ENCODE measurements at regions not wholly inside any gene's neighbourhood (a gene's known extent, or its start where the extent isn't known, plus 50 kb on each side); places are given as distances from the start of the nearest gene placed in this dataset.

GRCh38 chr11:13068211-13068610 is 59.1 kb downstream of the RASSF10 start:
- Histone ChIP-seq H3K27me3 (ENCODE audit: insufficient read depth, poor library complexity, severe bottlenecking) (no peaks in the 10 kb centered on the region), H3K4me3 (replicated peaks; ENCODE audit: insufficient read depth, low read length) (no peak overlapping the region), H3K27ac (replicated peaks) (no peak overlapping the region)
- no peak for DNase-seq (ENCODE audit: low read depth in 1 of 2, low spot score in 1 of 2)
- TF ChIP-seq, protein P1, sequence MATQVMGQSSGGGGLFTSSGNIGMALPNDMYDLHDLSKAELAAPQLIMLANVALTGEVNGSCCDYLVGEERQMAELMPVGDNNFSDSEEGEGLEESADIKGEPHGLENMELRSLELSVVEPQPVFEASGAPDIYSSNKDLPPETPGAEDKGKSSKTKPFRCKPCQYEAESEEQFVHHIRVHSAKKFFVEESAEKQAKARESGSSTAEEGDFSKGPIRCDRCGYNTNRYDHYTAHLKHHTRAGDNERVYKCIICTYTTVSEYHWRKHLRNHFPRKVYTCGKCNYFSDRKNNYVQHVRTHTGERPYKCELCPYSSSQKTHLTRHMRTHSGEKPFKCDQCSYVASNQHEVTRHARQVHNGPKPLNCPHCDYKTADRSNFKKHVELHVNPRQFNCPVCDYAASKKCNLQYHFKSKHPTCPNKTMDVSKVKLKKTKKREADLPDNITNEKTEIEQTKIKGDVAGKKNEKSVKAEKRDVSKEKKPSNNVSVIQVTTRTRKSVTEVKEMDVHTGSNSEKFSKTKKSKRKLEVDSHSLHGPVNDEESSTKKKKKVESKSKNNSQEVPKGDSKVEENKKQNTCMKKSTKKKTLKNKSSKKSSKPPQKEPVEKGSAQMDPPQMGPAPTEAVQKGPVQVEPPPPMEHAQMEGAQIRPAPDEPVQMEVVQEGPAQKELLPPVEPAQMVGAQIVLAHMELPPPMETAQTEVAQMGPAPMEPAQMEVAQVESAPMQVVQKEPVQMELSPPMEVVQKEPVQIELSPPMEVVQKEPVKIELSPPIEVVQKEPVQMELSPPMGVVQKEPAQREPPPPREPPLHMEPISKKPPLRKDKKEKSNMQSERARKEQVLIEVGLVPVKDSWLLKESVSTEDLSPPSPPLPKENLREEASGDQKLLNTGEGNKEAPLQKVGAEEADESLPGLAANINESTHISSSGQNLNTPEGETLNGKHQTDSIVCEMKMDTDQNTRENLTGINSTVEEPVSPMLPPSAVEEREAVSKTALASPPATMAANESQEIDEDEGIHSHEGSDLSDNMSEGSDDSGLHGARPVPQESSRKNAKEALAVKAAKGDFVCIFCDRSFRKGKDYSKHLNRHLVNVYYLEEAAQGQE (IDR thresholded peaks at IDR 0.05; ENCODE audit: insufficient replicate concordance, low read depth), result no peak
- TF ChIP-seq GABPA (IDR thresholded peaks at IDR 0.05; ENCODE audit: low read depth), result no peak

DNA sequence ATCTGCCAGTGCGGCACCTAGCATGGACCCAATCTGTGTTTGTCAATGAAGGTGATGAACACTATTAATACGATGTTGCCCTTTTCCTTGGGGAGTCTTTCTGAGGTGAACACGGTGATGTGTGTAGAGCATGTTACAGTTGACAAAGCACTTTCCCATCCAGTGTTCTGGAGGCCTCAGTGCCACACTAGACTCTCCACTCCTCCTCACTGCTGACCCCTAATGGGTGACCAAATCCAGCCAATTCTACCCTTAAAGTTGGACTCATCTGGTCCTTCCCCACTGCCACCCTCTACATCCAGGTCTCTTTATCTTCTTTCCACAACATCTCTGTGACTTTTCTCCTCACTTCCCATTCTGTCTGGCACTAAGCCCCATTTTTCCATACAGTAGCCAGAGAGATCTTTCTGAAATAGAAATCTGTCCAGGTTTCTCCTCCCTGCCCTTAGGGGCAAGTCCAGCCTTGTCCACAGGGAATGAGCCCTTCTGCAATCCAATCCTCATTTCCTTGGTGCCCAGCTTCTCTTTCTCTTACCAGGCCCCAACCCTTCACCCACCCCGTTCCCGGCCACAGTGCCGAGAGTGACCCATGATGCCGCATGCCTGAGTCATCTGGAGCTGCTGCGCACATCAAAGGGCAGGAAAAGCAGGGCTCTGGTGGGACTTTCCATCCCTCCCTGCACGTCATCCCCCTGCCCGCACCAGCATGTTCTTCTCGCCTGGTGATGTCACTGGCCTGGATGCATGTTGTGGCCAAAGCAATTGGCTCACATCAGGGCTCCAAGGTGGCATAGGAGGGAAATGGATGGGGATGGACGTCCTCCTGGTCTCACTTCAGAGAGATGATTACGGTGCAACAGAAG is 64.2 kb downstream of the RASSF10 start:
- H3K27me3 ChIP-seq (ENCODE audit: insufficient read depth, poor library complexity, severe bottlenecking), result no peaks in the 10 kb centered on the region
- H3K4me3 ChIP-seq (replicated peaks; ENCODE audit: insufficient read depth, low read length), result no peak overlapping the region
- TF ChIP-seq GABPA (IDR thresholded peaks at IDR 0.05; ENCODE audit: low read depth), result no peak
- no peak for TF ChIP-seq CTCF (IDR thresholded peaks at IDR 0.05; ENCODE audit: insufficient read depth, low read length)
- TF ChIP-seq, protein P1 (IDR thresholded peaks at IDR 0.05; ENCODE audit: insufficient replicate concordance, low read depth), result no peak
- no peak for TF ChIP-seq POLR2AphosphoS5 (IDR thresholded peaks at IDR 0.05; ENCODE audit: low read depth)
- no peak for TF ChIP-seq SPI1 (IDR thresholded peaks at IDR 0.05; ENCODE audit: borderline replicate concordance, low read depth)
- H3K27ac ChIP-seq (replicated peaks), result no peak overlapping the region
- DNase-seq (ENCODE audit: low read depth in 1 of 2, low spot score in 1 of 2), result no peak

GRCh38 chr11:13074714-13075464 is 65.8 kb downstream of the RASSF10 start:
- no peak for DNase-seq (ENCODE audit: low read depth in 1 of 2, low spot score in 1 of 2)
- H3K27me3 ChIP-seq (ENCODE audit: insufficient read depth, poor library complexity, severe bottlenecking), result no peaks in the 10 kb centered on the region
- TF ChIP-seq, protein P1 (IDR thresholded peaks at IDR 0.05; ENCODE audit: insufficient replicate concordance, low read depth), result no peak
- TF ChIP-seq GABPA (IDR thresholded peaks at IDR 0.05; ENCODE audit: low read depth), result no peak
- no peak overlapping the region for H3K4me3 ChIP-seq (replicated peaks; ENCODE audit: insufficient read depth, low read length)
- no peak overlapping the region for H3K27ac ChIP-seq (replicated peaks)

GRCh38 chr11:13076961-13077360 is 67.8 kb downstream of the RASSF10 start:
- Histone ChIP-seq H3K4me3 (replicated peaks; ENCODE audit: insufficient read depth, low read length) (no peak overlapping the region), H3K27ac (replicated peaks) (no peak overlapping the region), H3K27me3 (ENCODE audit: insufficient read depth, poor library complexity, severe bottlenecking) (no peaks in the 10 kb centered on the region)
- TF ChIP-seq, protein P1 (IDR thresholded peaks at IDR 0.05; ENCODE audit: insufficient replicate concordance, low read depth), result no peak
- no peak for TF ChIP-seq GABPA (IDR thresholded peaks at IDR 0.05; ENCODE audit: low read depth)
- no peak for DNase-seq (ENCODE audit: low read depth in 1 of 2, low spot score in 1 of 2)

Measured in HL-60 (cell line).